Gastrocnemius medialis (tissue), 4 donors: ENCODE measurements at regions not wholly inside any gene's neighbourhood (a gene's known extent, or its start where the extent isn't known, plus 50 kb on each side); places are given as distances from the start of the nearest gene placed in this dataset.

Experiments used
- POLR2A ChIP-seq, 2 donors: fragments of 450-650 bp; IDR thresholded peaks; one replicate each; pipeline ENCODE4 v1.6.1; 2017; ENCODE audit warnings: antibody characterized with exemption in 2 of 2, mild to moderate bottlenecking in 2 of 2, moderate library complexity in 2 of 2
- TF ChIP-seq, protein P1 (sequence below), 5 experiments: fragments of 450-650 bp in 3 of 5; fragments of 200-600 bp in 2 of 5; sonication (generic) in 2 of 5; IDR thresholded peaks in 4 of 5; conservative IDR thresholded peaks in 1 of 5; 1 replicate in 4 of 5; 2 replicates in 1 of 5; pipeline ENCODE4 v1.5.1; 2016 to 2019; ENCODE audit warnings: antibody characterized with exemption in 5 of 5, mild to moderate bottlenecking in 3 of 5, moderate library complexity in 3 of 5

DNA sequence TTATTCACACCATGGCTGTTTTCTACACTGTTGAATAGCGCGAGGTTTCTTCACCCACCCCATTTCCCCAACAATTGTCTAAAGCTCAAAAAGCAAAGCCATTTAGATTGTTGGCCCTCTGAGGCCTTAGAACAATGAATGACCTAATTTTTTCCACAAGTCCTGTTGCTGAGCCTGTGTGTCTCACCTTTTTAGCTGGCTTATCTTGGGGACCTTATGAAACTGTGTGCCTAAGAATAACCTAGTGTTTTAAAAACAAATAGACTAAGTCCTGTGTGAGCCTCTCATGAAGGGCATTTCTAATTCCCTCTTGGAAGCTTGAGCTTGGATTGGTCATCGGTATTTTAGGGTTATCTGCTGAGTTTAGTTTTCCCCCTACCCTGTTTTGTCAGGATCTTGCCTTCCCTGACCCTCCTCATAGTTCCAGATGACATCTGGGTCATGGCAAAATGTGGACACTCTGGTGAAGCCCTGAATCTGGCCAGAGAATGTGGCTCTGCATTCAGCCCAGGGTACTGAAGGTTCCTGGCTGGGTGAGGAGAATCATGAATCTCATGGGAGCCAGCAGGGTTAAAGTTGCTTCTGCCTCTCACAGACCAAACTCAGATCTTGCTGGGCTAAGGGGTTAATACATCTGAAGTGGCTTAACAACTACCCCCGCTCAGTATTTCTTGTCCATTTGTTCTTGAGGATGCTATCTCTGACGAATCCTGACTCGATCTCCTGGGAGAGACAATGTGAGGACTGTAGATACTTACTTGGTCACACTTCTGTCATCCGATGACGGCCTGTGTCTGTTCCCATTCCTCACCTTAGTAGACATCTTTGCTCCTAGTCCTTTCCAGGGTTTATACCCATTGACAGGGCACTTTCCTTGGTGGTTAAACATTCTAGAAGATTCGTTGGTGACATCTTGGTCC is 104.2 kb upstream of the MAP4K3 start:
- TF ChIP-seq, protein P1, sequence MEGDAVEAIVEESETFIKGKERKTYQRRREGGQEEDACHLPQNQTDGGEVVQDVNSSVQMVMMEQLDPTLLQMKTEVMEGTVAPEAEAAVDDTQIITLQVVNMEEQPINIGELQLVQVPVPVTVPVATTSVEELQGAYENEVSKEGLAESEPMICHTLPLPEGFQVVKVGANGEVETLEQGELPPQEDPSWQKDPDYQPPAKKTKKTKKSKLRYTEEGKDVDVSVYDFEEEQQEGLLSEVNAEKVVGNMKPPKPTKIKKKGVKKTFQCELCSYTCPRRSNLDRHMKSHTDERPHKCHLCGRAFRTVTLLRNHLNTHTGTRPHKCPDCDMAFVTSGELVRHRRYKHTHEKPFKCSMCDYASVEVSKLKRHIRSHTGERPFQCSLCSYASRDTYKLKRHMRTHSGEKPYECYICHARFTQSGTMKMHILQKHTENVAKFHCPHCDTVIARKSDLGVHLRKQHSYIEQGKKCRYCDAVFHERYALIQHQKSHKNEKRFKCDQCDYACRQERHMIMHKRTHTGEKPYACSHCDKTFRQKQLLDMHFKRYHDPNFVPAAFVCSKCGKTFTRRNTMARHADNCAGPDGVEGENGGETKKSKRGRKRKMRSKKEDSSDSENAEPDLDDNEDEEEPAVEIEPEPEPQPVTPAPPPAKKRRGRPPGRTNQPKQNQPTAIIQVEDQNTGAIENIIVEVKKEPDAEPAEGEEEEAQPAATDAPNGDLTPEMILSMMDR (IDR thresholded peaks at IDR 0.05 in 4 of 5, conservative IDR thresholded peaks at IDR 0.05 in 1 of 5): no peak
- no peak for TF ChIP-seq POLR2A (IDR thresholded peaks at IDR 0.05)
